Uterus (tissue), 3 donors: ENCODE measurements at regions not wholly inside any gene's neighbourhood (a gene's known extent, or its start where the extent isn't known, plus 50 kb on each side); places are given as distances from the start of the nearest gene placed in this dataset.

Experiments used
- DNase-seq, 2 donors: peaks; one replicate each; pipeline ENCODE4 v3.0.0-alpha.2; 2019 to 2020
- H3K27ac ChIP-seq, 2 donors: fragments of 200-600 bp; sonication (generic); 1 replicate in 1 of 2; 2 replicates in 1 of 2; pipeline ENCODE4 v1.5.1; 2016 to 2018
- H3K27me3 ChIP-seq, 2 donors: fragments of 200-600 bp; sonication (generic); one replicate each; pipeline ENCODE4 v1.5.1; 2018 to 2019; ENCODE audit warnings: control low read depth in 1 of 2
- H3K36me3 ChIP-seq, 2 donors: fragments of 200-600 bp; sonication (generic); one replicate each; pipeline ENCODE4 v1.5.1; 2019; ENCODE audit warnings: control low read depth in 1 of 2
- H3K4me1 ChIP-seq, 2 donors: fragments of 200-600 bp; sonication (generic); one replicate each; pipeline ENCODE4 v1.5.1; 2018 to 2019; ENCODE audit warnings: control low read depth in 1 of 2
- H3K4me3 ChIP-seq, 2 donors: fragments of 200-600 bp; sonication (generic); 1 replicate in 1 of 2; 2 replicates in 1 of 2; pipeline ENCODE4 v1.5.1; 2018 to 2019; ENCODE audit warnings: mild to moderate bottlenecking in 1 of 2
- H3K9me3 ChIP-seq, 2 donors: fragments of 200-600 bp; sonication (generic); one replicate each; pipeline ENCODE4 v1.5.1; 2019; ENCODE audit warnings: control low read depth in 1 of 2
- CTCF ChIP-seq, 4 experiments: fragments of 200-600 bp in 2 of 4; fragments of 450-650 bp in 2 of 4; sonication (generic) in 2 of 4; IDR thresholded peaks; one replicate each; pipeline ENCODE4 v1.5.1; 2016 to 2019; ENCODE audit warnings: antibody characterized with exemption in 4 of 4, mild to moderate bottlenecking in 2 of 4, moderate library complexity in 1 of 4
- POLR2A ChIP-seq, 2 donors: fragments of 450-650 bp; IDR thresholded peaks; one replicate each; pipeline ENCODE4 v1.6.1; 2016; ENCODE audit warnings: antibody characterized with exemption in 2 of 2, mild to moderate bottlenecking in 1 of 2, moderate library complexity in 1 of 2
- intact Hi-C: fragments of 100-400 bp; cut with DNase I; formaldehyde crosslinking; loops from one replicate; pipeline ENCODE4 v1.15.1; 2023; ENCODE audit warnings: low total_unique reads
- donor health status: DM: yes; HTN: yes; CAD: no.

- Histone ChIP-seq H3K27ac (no peak overlapping the region), H3K4me3 (no peak overlapping the region), H3K27me3 (no peaks in the 10 kb centered on the region), H3K9me3 (no peaks in the 10 kb centered on the region), H3K4me1 (no peaks in the 10 kb centered on the region), H3K36me3 (no peaks in the 10 kb centered on the region)
- intact Hi-C loops: no loop called here
- TF ChIP-seq POLR2A (IDR thresholded peaks at IDR 0.05) (no peak), CTCF (IDR thresholded peaks at IDR 0.05) (no peak)
- DNase-seq: no peak
These were observed 243.1 kb upstream of the SHH start for GRCh38 chr7:156055206-156055822.

GRCh38 chr7:156051884-156052283 is 239.6 kb upstream of the SHH start:
- Histone ChIP-seq H3K27ac (no peak overlapping the region), H3K4me1 (no peaks in the 10 kb centered on the region), H3K36me3 (no peaks in the 10 kb centered on the region), H3K4me3 (no peak overlapping the region), H3K9me3 (no peaks in the 10 kb centered on the region), H3K27me3 (no peaks in the 10 kb centered on the region)
- DNase-seq: no peak
- TF ChIP-seq CTCF (IDR thresholded peaks at IDR 0.05) (no peak), POLR2A (IDR thresholded peaks at IDR 0.05) (no peak)
- intact Hi-C loops: no loop called here

GRCh38 chr7:156050636-156051569 is 238.6 kb upstream of the SHH start:
- DNase-seq: no peak
- H3K36me3 ChIP-seq: no peaks in the 10 kb centered on the region
- TF ChIP-seq CTCF (IDR thresholded peaks at IDR 0.05): no peak
- no peak for TF ChIP-seq POLR2A (IDR thresholded peaks at IDR 0.05)
- H3K9me3 ChIP-seq: no peaks in the 10 kb centered on the region
- intact Hi-C loops: no loop called here
- no peaks in the 10 kb centered on the region for H3K4me1 ChIP-seq
- no peak overlapping the region for H3K4me3 ChIP-seq
- H3K27ac ChIP-seq: no peak overlapping the region
- H3K27me3 ChIP-seq: no peaks in the 10 kb centered on the region

GRCh38 chr7:156049366-156049765 is 237.1 kb upstream of the SHH start:
- H3K4me3 ChIP-seq: no peak overlapping the region
- no peaks in the 10 kb centered on the region for H3K27me3 ChIP-seq
- H3K36me3 ChIP-seq: no peaks in the 10 kb centered on the region
- no peak for TF ChIP-seq POLR2A (IDR thresholded peaks at IDR 0.05)
- TF ChIP-seq CTCF (IDR thresholded peaks at IDR 0.05): no peak
- no peaks in the 10 kb centered on the region for H3K4me1 ChIP-seq
- H3K27ac ChIP-seq: no peak overlapping the region
- no peaks in the 10 kb centered on the region for H3K9me3 ChIP-seq
- intact Hi-C loops: no loop called here
- no peak for DNase-seq

- Histone ChIP-seq H3K4me1 (no peaks in the 10 kb centered on the region), H3K27ac (no peak overlapping the region), H3K27me3 (no peaks in the 10 kb centered on the region), H3K9me3 (no peaks in the 10 kb centered on the region), H3K4me3 (no peak overlapping the region), H3K36me3 (no peaks in the 10 kb centered on the region)
- intact Hi-C loops: no loop called here
- DNase-seq: no peak
- no peak for TF ChIP-seq CTCF (IDR thresholded peaks at IDR 0.05)
- no peak for TF ChIP-seq POLR2A (IDR thresholded peaks at IDR 0.05)
These were observed 233.8 kb upstream of the SHH start for GRCh38 chr7:156046031-156046560.
